K562 (cell line): ENCODE measurements at regions not wholly inside any gene's neighbourhood (a gene's known extent, or its start where the extent isn't known, plus 50 kb on each side); places are given as distances from the start of the nearest gene placed in this dataset.

Source experiments
- ATAC-seq: fragments of 200-7000 bp; cut with Tn5 transposase; 3 replicates; pipeline ENCODE4 v1.9.1; 2020; ENCODE audit warnings: moderate library complexity
- BruUV-seq: library from RNA; stranded (reverse); fragments of 400-500 nt; replicated peaks from 2 replicates; lab custom pipeline; 2021; lab: Mats Ljungman, UMichigan
- CTCF ChIA-PET: fragments of 300-600 bp; formaldehyde crosslinking; extraction: SDS; loops from one replicate; lab custom pipeline; 2021; ENCODE audit warnings: low intra/inter-chr PET ratio; lab: Yijun Ruan, JAX
- POLR2A ChIA-PET: fragments of 300-600, 350-650 bp; sonication (Branson Sonifier 250); formaldehyde crosslinking; extraction: SDS; loops from one replicate; lab custom pipeline; 2021; ENCODE audit warnings: antibody characterized with exemption, inconsistent platforms; lab: Yijun Ruan, JAX
- DNase-seq, 4 experiments: peaks; one replicate each; pipeline versions ENCODE4 v3.0.0 to v3.0.0-alpha.2; 2011 to 2018; ENCODE audit warnings: low spot score in 3 of 4, mixed read lengths in 3 of 4; ENCODE audit errors: extremely low read depth in 1 of 4
- FAIRE-seq: peaks from 2 replicates; lab custom pipeline; 2011; peaks lifted over from hg19 to GRCh38; lab: Jason Lieb, UNC
- H2AFZ ChIP-seq: 2 replicates; pipeline ENCODE4 v1.6.0; 2011; ENCODE audit warnings: low read depth, low read length, control low read depth, inconsistent platforms
- H3K27ac ChIP-seq: fragments of 200-600 bp; 3 replicates; pipeline ENCODE4 v1.8.0; 2011; ENCODE audit warnings: low read depth, mild to moderate bottlenecking, control low read depth, inconsistent platforms, low read length, moderate library complexity, mixed read lengths; ENCODE audit errors: extremely low read depth
- H3K27me3 ChIP-seq, 2 experiments: fragments of 300-600 bp in 1 of 2; 2 replicates in 1 of 2; 3 replicates in 1 of 2; pipeline versions ENCODE4 v1.6.0 to v1.8.0; 2011; ENCODE audit warnings: inconsistent platforms in 2 of 2, low read length in 2 of 2, mild to moderate bottlenecking in 1 of 2, mixed read lengths in 1 of 2, moderate library complexity in 1 of 2; ENCODE audit not compliant: control insufficient read depth in 2 of 2, insufficient read depth in 2 of 2
- H3K36me3 ChIP-seq: fragments of 300-600 bp; 3 replicates; pipeline ENCODE4 v1.8.0; 2011; ENCODE audit warnings: mild to moderate bottlenecking, low read length, inconsistent platforms; ENCODE audit not compliant: control insufficient read depth, insufficient read depth
- H3K4me1 ChIP-seq, 2 experiments: fragments of 200-600 bp in 1 of 2; replicated peaks in 1 of 2; 2 replicates in 1 of 2; 3 replicates in 1 of 2; pipeline versions ENCODE4 v1.5.1 to v1.8.0; 2011; ENCODE audit warnings: inconsistent platforms in 2 of 2, low read length in 2 of 2, mild to moderate bottlenecking in 1 of 2, mixed read lengths in 1 of 2, moderate library complexity in 1 of 2; ENCODE audit not compliant: control insufficient read depth in 2 of 2, insufficient read depth in 2 of 2
- H3K4me2 ChIP-seq: 2 replicates; pipeline ENCODE4 v1.6.1; 2011; ENCODE audit warnings: low read length, control low read depth, inconsistent platforms, mixed read lengths; ENCODE audit not compliant: insufficient read depth
- H3K4me3 ChIP-seq: fragments of 200-600 bp; sonication (generic), shearing (Covaris generic); 2 replicates; pipeline ENCODE4 v1.5.1; 2016; ENCODE audit warnings: control low read depth, inconsistent platforms
- H3K79me2 ChIP-seq: fragments of 200-600 bp; 3 replicates; pipeline ENCODE4 v1.8.0; 2011; ENCODE audit warnings: low read length, inconsistent platforms; ENCODE audit not compliant: control insufficient read depth, insufficient read depth
- H3K9ac ChIP-seq, 2 experiments: 2 replicates each; pipeline versions ENCODE4 v1.6.0 to v1.6.1; 2011; ENCODE audit warnings: low read depth in 2 of 2, low read length in 2 of 2, control low read depth in 1 of 2, inconsistent platforms in 1 of 2, mild to moderate bottlenecking in 1 of 2, mixed read lengths in 1 of 2; ENCODE audit not compliant: insufficient read depth in 1 of 2
- H3K9me1 ChIP-seq: one replicate; pipeline ENCODE4 v1.6.0; 2011; ENCODE audit warnings: inconsistent platforms, mild to moderate bottlenecking, low read length, moderate library complexity; ENCODE audit not compliant: control insufficient read depth, insufficient read depth
- H3K9me3 ChIP-seq: replicated peaks from 2 replicates; pipeline ENCODE4 v1.5.1; 2011; ENCODE audit warnings: low read depth, low read length, inconsistent platforms; ENCODE audit not compliant: control insufficient read depth, insufficient read depth
- H4K20me1 ChIP-seq: replicated peaks from 2 replicates; pipeline ENCODE4 v1.6.1; 2011; ENCODE audit warnings: low read length, inconsistent platforms, mixed read lengths; ENCODE audit not compliant: control insufficient read depth, insufficient read depth
- GTF2F1 ChIP-seq: IDR thresholded peaks from 2 replicates; pipeline ENCODE4 v1.6.1; 2011; ENCODE audit warnings: low read depth, low read length, improper control_type of control experiment
- NBN ChIP-seq: fragments of 450-650 bp; IDR thresholded peaks from 2 replicates; pipeline ENCODE4 v1.6.1; 2016; ENCODE audit warnings: low read depth, mild to moderate bottlenecking
- POLR2B ChIP-seq: fragments of 450-650 bp; IDR thresholded peaks from 2 replicates; pipeline ENCODE4 v1.6.1; 2018; ENCODE audit warnings: low read depth; ENCODE audit not compliant: partially characterized antibody
- ZBTB2 ChIP-seq: fragments of 450-650 bp; IDR thresholded peaks from 2 replicates; pipeline ENCODE4 v1.6.1; 2016; ENCODE audit warnings: antibody characterized with exemption
- ZFP30 ChIP-seq: fragments of 250-450 bp; sonication (Bioruptor Pico); IDR thresholded peaks from 2 replicates; pipeline ENCODE4 v1.8.0; 2022; ENCODE audit warnings: moderate library complexity, mild to moderate bottlenecking, inconsistent platforms, borderline replicate concordance
- ZNF318 ChIP-seq, 2 experiments: fragments of 450-650 bp; IDR thresholded peaks; 2 replicates each; pipeline ENCODE4 v1.6.1; 2016; ENCODE audit warnings: mild to moderate bottlenecking in 2 of 2, borderline replicate concordance in 1 of 2, low read depth in 1 of 2, moderate library complexity in 1 of 2
- ZNF507 ChIP-seq: conservative IDR thresholded peaks from 2 replicates; pipeline ENCODE4 v1.6.1; 2017; ENCODE audit warnings: missing genetic modification characterization, missing compliant biosample characterization
- WGBS: fragments of 100-300 bp; shearing (Covaris generic); methylation state at CpG from one replicate; pipeline ENCODE4 v1.1.6; 2016; ENCODE audit warnings: low coverage, mixed read lengths; ENCODE audit not compliant: insufficient coverage; ENCODE audit errors: missing lambda C conversion rate; 5-methylcytosine and 5-hydroxymethylcytosine counted together
- in situ Hi-C: fragments of 300-500 bp; cut with MboI; formaldehyde crosslinking; loops from 4 replicates; pipeline ENCODE4 v1.15.0; 2018; ENCODE audit warnings: inconsistent platforms, mixed read lengths
- intact Hi-C: fragments of 100-400 bp; cut with micrococcal nuclease; formaldehyde crosslinking; loops from 2 replicates; pipeline ENCODE4 v1.14.2; 2022

GRCh38 chr4:137635108-137635507, 102.8 kb upstream of the PCDH18 start:
- Histone ChIP-seq H3K27me3 (no peaks in the 10 kb centered on the region), H3K4me3 (no peak overlapping the region), H3K9me1 (no peaks in the 10 kb centered on the region), H4K20me1 (no peaks in the 10 kb centered on the region), H3K4me1 (no peaks in the 10 kb centered on the region), H3K9me3 (no peaks in the 10 kb centered on the region), H3K79me2 (no peaks in the 10 kb centered on the region), H3K4me2 (no peak overlapping the region), H3K36me3 (no peaks in the 10 kb centered on the region), H3K27ac (no peak overlapping the region), H3K9ac (no peak overlapping the region), H2AFZ (no peak overlapping the region)
- no peak for DNase-seq
- FAIRE-seq, result no peak
- TF ChIP-seq GTF2F1, result no peak
- TF ChIP-seq POLR2B, result no peak
- no peak for TF ChIP-seq ZNF318 (IDR thresholded peaks at IDR 0.05; ENCODE audit: borderline replicate concordance in 1 of 2, low read depth in 1 of 2)
- TF ChIP-seq NBN, result no peak
- TF ChIP-seq ZNF507 (tag), result no peak
- no peak for TF ChIP-seq ZFP30 (CRISPR knock-in tag)
- no peak for TF ChIP-seq ZBTB2
- in situ Hi-C loops (no loop called here), intact Hi-C loops (no loop called here)
- ATAC-seq, result no peak
- ChIA-PET CTCF (no interaction called here), POLR2A (no interaction called here)
- 0% methylated on average over 3 of the region's 3 CpGs for WGBS
- no TSS peak for BruUV-seq
